ENCODE measurements at regions not wholly inside any gene's neighbourhood (a gene's known extent, or its start where the extent isn't known, plus 50 kb on each side); places are given as distances from the start of the nearest gene placed in this dataset.

DNA sequence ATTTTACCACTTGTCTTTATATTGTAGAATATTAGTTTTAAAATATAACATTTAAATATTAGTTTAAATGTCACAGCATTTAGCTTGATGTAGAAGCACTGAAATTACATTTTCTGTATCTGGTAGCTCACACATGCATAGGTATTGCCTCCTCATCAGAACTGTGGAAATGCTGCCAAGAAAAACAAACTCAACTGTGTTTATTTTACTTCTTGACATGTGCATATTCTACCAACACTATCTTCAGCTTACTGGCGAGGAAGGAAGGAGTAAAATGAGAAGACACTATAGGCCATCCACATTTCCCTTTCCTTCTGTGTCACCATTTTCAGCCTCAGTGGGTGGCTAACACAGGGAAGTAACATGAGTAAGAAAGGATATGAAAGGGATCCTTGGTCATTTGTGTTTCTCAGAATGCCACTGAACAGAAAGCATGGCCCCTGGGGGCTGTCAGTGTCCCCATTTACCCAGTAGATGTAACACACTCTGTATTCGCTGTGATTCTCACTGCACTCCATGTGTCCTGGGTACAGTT lies 81.0 kb upstream of the HTR4 start:
- H3K9me3 ChIP-seq, result no peaks in the 10 kb centered on the region
- H3K4me1 ChIP-seq, result no peaks in the 10 kb centered on the region
- no peaks in the 10 kb centered on the region for H3K36me3 ChIP-seq
- DNase-seq (ENCODE audit: extremely low spot score in 2 of 2), result no peak
- intact Hi-C loops (cut with DNase I), result loop anchor here (10.0 kb wide), 2 partner anchors 291 to 379 kb away; no protein-coding TSS in a partner anchor
- H3K27me3 ChIP-seq, result no peaks in the 10 kb centered on the region
- TF ChIP-seq POLR2A (IDR thresholded peaks at IDR 0.05), result no peak
- TF ChIP-seq, protein P1, sequence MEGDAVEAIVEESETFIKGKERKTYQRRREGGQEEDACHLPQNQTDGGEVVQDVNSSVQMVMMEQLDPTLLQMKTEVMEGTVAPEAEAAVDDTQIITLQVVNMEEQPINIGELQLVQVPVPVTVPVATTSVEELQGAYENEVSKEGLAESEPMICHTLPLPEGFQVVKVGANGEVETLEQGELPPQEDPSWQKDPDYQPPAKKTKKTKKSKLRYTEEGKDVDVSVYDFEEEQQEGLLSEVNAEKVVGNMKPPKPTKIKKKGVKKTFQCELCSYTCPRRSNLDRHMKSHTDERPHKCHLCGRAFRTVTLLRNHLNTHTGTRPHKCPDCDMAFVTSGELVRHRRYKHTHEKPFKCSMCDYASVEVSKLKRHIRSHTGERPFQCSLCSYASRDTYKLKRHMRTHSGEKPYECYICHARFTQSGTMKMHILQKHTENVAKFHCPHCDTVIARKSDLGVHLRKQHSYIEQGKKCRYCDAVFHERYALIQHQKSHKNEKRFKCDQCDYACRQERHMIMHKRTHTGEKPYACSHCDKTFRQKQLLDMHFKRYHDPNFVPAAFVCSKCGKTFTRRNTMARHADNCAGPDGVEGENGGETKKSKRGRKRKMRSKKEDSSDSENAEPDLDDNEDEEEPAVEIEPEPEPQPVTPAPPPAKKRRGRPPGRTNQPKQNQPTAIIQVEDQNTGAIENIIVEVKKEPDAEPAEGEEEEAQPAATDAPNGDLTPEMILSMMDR (IDR thresholded peaks at IDR 0.05), result no peak
- no peak for TF ChIP-seq POLR2AphosphoS5 (IDR thresholded peaks at IDR 0.05; ENCODE audit: insufficient read depth in 1 of 2, low read depth in 1 of 2)
- no peak overlapping the region for H3K27ac ChIP-seq
- no peak overlapping the region for H3K4me3 ChIP-seq

DNA sequence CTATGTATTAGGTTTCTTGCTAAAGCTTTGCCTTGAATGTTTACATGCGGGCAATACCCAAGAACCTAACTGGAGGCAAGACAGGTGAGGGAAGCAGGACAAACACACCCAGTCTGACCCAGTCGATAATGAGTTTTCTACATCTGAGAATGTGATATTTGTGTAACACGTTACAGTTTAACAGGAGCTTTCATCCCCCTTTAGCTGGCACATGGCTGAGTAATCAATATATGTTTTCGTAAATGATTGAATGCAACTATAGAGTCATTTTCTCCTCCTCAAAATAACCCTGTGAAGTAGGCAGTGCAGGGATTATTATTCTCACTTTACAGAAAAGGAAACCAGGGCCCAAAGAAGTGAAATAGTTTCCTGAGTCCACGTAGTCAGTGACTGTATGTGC lies 84.7 kb upstream of the HTR4 start:
- no peaks in the 10 kb centered on the region for H3K9me3 ChIP-seq
- DNase-seq (ENCODE audit: extremely low spot score in 2 of 2), result no peak
- no peak overlapping the region for H3K27ac ChIP-seq
- no peaks in the 10 kb centered on the region for H3K27me3 ChIP-seq
- H3K4me3 ChIP-seq, result no peak overlapping the region
- intact Hi-C loops (cut with DNase I), result loop anchor here (10.0 kb wide), 2 partner anchors 294 to 376 kb away; no protein-coding TSS in a partner anchor
- no peaks in the 10 kb centered on the region for H3K36me3 ChIP-seq
- TF ChIP-seq, protein P1 (IDR thresholded peaks at IDR 0.05), result no peak
- TF ChIP-seq POLR2A (IDR thresholded peaks at IDR 0.05) (no peak), POLR2AphosphoS5 (IDR thresholded peaks at IDR 0.05; ENCODE audit: insufficient read depth in 1 of 2, low read depth in 1 of 2) (no peak)
- no peaks in the 10 kb centered on the region for H3K4me1 ChIP-seq

DNA sequence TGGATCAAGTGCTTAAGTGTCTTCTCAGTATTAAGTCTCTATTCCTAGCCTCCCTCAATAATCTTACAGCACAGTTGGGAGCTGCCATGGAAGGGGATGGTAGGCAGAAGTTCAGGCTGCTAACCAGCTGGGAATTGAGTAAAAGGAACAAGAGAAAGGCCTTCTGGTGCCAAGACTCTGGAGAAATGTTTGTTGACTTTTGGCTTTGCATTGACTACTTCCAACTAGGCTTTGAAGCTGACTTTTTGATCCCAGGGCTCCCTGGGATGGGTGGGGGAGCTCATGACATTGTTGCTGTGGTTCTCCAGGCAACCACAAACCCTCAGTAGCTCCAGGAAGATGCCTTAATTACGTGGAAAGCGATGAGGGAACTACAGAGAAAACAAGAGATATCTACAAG lies 85.2 kb upstream of the HTR4 start:
- Histone ChIP-seq H3K4me1 (no peaks in the 10 kb centered on the region), H3K4me3 (no peak overlapping the region), H3K36me3 (no peaks in the 10 kb centered on the region), H3K27ac (no peak overlapping the region), H3K9me3 (no peaks in the 10 kb centered on the region), H3K27me3 (no peaks in the 10 kb centered on the region)
- TF ChIP-seq, protein P1 (IDR thresholded peaks at IDR 0.05), result no peak
- no peak for TF ChIP-seq POLR2A (IDR thresholded peaks at IDR 0.05)
- TF ChIP-seq POLR2AphosphoS5 (IDR thresholded peaks at IDR 0.05; ENCODE audit: insufficient read depth in 1 of 2, low read depth in 1 of 2), result no peak
- DNase-seq (ENCODE audit: extremely low spot score in 2 of 2), result no peak
- intact Hi-C loops (cut with DNase I), result loop anchor here (10.0 kb wide), 2 partner anchors 295 to 375 kb away; no protein-coding TSS in a partner anchor

DNA sequence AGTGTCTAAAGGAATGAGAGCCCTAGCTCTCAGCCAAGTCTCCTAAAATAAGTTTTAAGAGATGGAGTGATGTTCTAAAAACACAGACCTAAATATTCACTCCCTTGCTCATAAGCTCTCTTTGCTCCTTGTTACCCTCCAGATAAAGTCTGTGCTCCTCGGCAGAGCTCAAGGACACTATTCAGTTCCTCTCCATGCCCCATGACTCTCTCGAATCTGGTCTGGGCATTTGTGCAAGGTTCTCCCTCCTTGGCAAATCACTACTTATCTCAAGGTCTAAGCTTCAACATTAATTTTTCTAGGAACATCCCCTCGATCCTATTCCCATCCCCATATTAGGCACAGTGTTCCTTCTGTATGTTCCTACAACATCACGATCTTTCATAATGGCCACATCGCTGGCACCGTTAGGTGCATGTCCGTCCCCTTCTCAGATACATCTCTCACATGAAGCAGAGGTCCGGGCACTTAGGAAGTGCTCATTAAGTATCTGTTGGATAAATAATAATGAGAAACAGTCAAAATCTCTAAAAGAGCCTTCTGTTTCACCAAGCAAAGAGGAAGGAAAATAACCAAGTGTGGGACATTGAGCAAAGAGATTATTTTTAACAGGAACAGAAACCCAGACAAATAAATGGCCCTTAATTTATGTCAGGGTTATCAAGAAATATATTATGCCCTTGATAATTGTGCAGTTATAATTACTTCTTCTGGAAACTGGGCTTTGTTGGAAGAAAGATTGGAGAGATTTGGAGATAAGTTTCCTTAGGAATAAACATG lies 85.9 kb upstream of the HTR4 start:
- Histone ChIP-seq H3K27ac (no peak overlapping the region), H3K27me3 (no peaks in the 10 kb centered on the region), H3K9me3 (no peaks in the 10 kb centered on the region), H3K4me3 (no peak overlapping the region), H3K4me1 (no peaks in the 10 kb centered on the region), H3K36me3 (no peaks in the 10 kb centered on the region)
- no peak for DNase-seq (ENCODE audit: extremely low spot score in 2 of 2)
- TF ChIP-seq POLR2AphosphoS5 (IDR thresholded peaks at IDR 0.05; ENCODE audit: insufficient read depth in 1 of 2, low read depth in 1 of 2), result no peak
- TF ChIP-seq, protein P1 (IDR thresholded peaks at IDR 0.05), result no peak
- intact Hi-C loops (cut with DNase I), result no loop called here

Data from vagina (tissue), 2 donors.